GM21526 (cell line): ENCODE measurements at regions not wholly inside any gene's neighbourhood (a gene's known extent, or its start where the extent isn't known, plus 50 kb on each side); places are given as distances from the start of the nearest gene placed in this dataset.
"Not testable (repeated sequence)": the region's sequence is repeated elsewhere in the genome, so short reads cannot be mapped to it uniquely, and the experiment has no call there.

ENCODE experiments used
- ATAC-seq: cut with Tn5 transposase; IDR thresholded peaks from one replicate; pipeline ENCODE4 v1.9.1; 2021; ENCODE audit warnings: moderate library complexity; ENCODE audit not compliant: unreplicated experiment, low FRiP score

- ATAC-seq = no peak
These were observed 157.3 kb upstream of the CHAC2 start for GRCh38 chr2:53610260-53610659.

- ATAC-seq = no peak
These were observed 158.1 kb upstream of the CHAC2 start for GRCh38 chr2:53609551-53609950.

DNA sequence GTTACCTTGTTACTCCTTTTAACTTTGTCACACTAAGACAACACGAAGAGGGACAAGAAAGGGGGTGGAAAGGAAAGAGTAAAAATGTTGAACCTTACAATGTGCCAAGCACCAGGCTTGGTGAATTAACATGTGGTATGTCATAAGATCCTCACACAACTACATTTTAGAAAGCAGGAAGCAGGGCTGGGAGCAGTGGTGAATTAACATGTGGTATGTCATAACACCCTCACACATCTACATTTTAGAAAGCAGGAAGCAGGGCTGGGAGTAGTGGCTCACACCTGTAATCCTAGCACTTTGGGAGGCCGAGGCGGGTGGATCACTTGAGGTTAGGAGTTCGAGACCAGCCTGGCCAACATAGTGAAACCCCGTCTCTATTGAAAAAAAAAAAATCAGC, 159.3 kb upstream of the CHAC2 start:
- ATAC-seq = no peak

GRCh38 chr2:53600815-53601214, 166.8 kb upstream of the CHAC2 start:
- no peak for ATAC-seq

DNA sequence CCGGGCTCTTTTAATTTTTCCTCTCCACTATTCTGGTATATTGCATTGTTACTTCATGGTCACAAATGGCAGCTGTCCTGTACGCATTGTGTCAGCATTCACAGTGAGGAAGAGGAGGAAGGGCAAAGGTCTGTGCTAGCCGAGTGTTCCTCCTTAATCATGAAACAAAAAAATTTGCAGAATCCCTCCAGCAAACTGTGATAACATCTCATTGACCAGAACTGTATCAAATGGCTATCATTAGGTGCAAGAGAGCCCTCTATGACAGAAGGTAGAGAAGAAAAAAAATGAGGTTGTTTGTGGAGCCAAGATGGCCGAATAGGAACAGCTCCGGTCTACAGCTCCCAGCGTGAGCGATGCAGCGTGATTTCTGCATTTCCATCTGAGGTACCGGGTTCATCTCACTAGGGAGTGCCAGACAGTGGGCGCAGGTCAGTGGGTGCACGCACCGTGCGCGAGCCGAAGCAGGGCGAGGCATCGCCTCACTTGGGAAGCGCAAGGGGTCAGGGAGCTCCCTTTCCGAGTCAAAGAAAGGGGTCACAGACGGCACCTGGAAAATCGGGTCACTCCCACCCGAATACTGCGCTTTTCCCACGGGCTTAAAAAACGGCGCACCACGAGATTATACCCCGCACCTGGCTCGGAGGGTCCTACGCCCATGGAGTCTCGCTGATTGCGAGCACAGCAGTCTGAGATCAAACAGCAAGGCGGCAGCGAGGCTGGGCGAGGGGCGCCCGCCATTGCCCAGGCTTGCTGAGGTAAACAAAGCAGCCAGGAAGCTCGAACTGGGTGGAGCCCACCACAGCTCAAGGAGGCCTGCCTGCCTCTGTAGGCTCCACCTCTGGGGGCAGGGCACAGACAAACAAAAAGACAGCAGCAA, 180.6 kb upstream of the CHAC2 start:
- ATAC-seq = not testable (repeated sequence)

DNA sequence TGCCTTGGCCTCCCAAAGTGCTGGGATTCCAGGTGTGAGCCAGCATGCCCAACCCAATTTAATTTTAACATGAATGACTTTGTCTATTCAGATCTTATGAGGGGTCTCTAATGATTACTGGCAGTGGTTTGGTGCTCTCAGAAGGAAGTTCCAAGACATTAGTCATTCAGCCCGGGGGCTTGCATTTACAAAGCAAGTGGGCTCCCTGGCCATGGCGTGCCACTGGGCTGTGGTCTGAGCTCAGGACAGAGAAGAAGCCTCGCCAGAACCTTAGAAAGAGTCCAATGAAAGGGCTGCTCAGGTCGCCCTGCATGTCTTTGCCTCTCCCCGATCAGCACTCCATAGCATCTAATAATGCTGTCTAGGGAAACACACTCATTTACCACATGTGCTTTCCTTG, 182.6 kb upstream of the CHAC2 start:
- no peak for ATAC-seq

DNA sequence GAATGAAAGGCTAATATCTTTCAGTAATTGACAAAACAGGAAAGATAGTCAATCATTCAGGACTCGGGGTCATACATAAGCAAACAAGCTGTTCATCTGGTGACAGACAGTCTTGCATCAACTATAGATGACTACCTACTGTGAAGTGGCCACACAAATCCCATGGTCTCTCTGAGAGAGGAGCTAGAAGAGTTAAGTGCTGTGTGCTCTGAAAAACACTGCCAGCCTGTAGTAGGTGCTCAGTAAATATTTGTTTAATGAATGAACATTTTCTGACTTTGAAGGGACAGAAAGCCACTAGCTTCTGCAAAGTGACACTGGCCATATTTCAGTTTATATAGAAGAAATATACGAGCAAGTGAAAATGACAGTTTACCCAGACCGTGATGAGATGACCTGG, 184.0 kb upstream of the CHAC2 start:
- no peak for ATAC-seq

DNA sequence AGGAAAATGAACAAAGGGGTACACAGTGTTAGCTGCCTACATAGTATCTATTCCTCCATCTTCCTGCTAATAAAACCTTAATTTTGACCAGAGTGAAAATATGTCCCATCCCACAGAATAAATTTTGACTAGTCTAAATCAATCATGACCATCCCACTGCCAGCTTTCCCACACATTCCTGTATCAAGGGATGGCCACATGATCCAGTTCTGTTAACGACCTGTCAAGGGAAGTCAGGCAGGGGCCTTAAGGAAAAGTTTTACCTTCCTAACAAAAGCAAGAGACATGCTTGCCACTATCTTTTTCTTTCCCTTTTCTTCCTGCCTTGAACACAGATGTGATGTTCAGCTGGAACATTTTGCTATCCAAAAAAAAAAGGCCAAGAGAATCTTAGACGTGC, 185.0 kb upstream of the CHAC2 start:
- no peak for ATAC-seq

GRCh38 chr2:53576166-53576565, 191.4 kb upstream of the CHAC2 start:
- ATAC-seq = no peak

GRCh38 chr2:53575721-53576124, 191.9 kb upstream of the CHAC2 start:
- no peak for ATAC-seq

DNA sequence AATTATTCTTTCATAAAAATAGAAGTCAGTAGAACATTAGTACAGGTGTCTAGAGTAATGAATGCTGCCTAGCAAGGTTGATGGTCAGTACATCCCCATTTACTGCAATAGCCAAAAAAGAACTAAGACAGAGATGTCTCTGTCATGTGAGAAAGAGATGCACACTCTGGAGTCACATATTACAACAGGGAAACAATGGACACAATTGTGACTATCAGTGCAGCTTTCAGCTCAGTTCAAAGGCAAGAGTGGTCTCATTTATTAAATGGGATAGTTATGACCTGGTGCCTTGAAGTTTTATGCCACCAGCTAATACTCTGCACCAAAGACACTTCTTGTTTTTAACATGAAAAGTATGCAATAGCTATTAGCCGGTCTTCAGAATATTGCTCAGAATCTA, 194.9 kb upstream of the CHAC2 start:
- no peak for ATAC-seq

GRCh38 chr2:53569957-53570727, 197.5 kb upstream of the CHAC2 start:
- ATAC-seq = no peak

DNA sequence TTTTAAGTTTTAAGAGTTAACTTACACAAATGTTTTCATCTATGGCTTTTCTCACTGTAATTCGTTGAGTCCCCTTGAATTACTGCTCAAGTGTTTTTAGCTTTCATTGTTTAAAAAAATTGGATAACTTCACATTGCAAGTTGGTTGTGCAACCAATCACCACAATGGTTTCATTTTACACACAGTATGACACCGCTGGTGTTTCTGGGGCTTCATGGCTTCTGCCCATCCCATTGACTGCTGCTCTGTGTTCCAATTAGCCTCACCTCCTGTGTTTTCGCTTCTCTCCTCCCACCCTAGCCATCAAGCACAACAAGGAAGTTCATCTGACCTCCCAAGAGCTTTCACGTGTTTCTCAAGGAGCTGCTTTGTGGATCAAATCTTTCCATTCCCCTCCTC, 199.1 kb upstream of the CHAC2 start:
- ATAC-seq = no peak

- no peak for ATAC-seq
These were observed 200.5 kb upstream of the CHAC2 start for GRCh38 chr2:53567073-53567472.

GRCh38 chr2:53562407-53562806, 205.2 kb upstream of the CHAC2 start:
- ATAC-seq = no peak

- ATAC-seq = no peak
These were observed 206.4 kb upstream of the CHAC2 start for GRCh38 chr2:53561155-53561554.

- no peak for ATAC-seq
These were observed 208.2 kb upstream of the CHAC2 start for GRCh38 chr2:53559302-53559966.

GRCh38 chr2:53558867-53559266, 208.7 kb upstream of the CHAC2 start:
- no peak for ATAC-seq

- ATAC-seq = no peak
These were observed 218.1 kb upstream of the CHAC2 start for GRCh38 chr2:53549497-53549896.

- no peak for ATAC-seq
These were observed 222.0 kb upstream of the CHAC2 start for GRCh38 chr2:53545604-53546003.

DNA sequence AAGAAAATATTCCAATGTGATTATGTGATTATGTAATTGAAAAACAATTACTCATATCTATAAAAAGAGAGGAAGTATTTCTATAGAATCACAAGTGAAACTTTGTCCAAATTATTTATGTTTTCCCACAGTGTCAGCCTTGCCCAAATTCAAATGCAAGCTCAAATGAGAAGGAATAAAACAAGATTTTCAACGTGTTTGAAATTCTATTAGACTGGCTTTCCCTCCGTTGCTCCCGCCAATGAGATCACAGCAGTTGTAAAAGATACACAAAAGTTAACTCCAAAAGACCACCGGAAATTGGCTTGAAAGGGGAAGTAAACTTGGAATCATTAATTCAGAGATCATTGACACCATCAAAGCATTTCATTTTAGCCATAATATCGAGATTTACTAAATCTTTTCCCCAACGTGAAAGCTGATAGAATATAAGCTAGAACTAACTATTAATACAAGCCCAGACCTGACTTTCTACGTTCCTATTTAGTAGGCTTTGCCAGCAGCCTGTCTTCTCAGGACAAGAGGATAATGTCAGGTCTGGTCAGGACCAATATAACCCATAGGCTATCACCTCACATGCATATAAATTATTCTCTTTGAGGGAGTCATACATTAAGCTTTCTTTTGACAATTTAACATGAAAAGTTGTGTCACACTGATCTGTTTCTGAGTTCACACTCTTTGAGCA, 222.6 kb upstream of the CHAC2 start:
- no peak for ATAC-seq
